ENCODE measurements at regions not wholly inside any gene's neighbourhood (a gene's known extent, or its start where the extent isn't known, plus 50 kb on each side); places are given as distances from the start of the nearest gene placed in this dataset.

DNA sequence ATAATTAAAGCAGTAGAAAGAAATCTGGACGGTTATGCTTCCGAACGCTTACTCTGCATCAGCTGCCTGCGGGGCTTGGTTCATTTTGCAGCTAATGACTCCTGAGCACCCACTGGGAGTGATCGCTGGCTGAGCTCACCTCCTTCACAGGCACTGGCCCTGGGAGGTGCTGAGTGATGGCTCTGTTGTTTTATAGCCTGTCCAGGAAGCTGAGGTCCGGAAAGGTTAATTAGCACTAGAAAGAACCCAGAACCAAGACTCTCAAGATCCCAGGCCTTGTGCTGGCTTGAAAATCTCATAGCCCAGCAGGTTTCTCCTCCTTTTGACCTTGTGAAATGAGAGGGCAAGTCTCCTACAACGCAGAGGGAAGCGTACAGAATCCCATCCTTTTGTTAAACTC, 226.2 kb downstream of the AJAP1 start:
- TF ChIP-seq, protein P1, sequence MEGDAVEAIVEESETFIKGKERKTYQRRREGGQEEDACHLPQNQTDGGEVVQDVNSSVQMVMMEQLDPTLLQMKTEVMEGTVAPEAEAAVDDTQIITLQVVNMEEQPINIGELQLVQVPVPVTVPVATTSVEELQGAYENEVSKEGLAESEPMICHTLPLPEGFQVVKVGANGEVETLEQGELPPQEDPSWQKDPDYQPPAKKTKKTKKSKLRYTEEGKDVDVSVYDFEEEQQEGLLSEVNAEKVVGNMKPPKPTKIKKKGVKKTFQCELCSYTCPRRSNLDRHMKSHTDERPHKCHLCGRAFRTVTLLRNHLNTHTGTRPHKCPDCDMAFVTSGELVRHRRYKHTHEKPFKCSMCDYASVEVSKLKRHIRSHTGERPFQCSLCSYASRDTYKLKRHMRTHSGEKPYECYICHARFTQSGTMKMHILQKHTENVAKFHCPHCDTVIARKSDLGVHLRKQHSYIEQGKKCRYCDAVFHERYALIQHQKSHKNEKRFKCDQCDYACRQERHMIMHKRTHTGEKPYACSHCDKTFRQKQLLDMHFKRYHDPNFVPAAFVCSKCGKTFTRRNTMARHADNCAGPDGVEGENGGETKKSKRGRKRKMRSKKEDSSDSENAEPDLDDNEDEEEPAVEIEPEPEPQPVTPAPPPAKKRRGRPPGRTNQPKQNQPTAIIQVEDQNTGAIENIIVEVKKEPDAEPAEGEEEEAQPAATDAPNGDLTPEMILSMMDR (conservative IDR thresholded peaks at IDR 0.05 in 1 of 2, IDR thresholded peaks at IDR 0.05 in 1 of 2; ENCODE audit: low read depth in 1 of 2, low read length in 2 of 2): no peak
- TF ChIP-seq EZH2 (IDR thresholded peaks at IDR 0.05; ENCODE audit: low read length, missing control alignments): no peak

Measured in fibroblast of lung (primary cell).